ENCODE measurements at regions not wholly inside any gene's neighbourhood (a gene's known extent, or its start where the extent isn't known, plus 50 kb on each side); places are given as distances from the start of the nearest gene placed in this dataset.

DNA sequence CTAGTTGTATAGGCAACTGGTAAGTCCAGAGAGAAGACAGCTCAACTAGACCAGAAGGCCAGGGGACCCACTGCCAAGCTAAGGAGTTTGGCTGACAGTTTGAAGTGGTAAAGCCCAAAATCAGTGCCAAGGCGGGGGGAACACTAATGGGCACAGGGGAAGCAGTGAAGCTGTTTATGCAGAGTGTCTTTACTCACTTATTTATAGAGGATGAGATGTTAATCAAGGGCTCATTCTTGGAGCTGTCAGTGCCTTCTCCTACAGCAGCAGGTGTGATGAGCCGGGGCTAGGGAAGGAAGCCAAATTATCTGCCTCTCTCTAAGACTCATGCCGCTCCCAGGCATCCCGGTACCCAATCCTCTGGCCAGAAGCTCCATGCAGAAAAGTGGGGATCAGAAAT is 75.2 kb upstream of the GALNT10 start:
- Histone ChIP-seq H4K20me1 (replicated peaks; ENCODE audit: control insufficient read depth, insufficient read depth, low read length) (no peaks in the 10 kb centered on the region), H3K4me1 (replicated peaks in 1 of 2; ENCODE audit: control insufficient read depth in 2 of 2, insufficient read depth in 2 of 2, low read length in 2 of 2) (no peaks in the 10 kb centered on the region), H3K4me2 (ENCODE audit: insufficient read depth, low read length) (no peak overlapping the region), H3K9me1 (ENCODE audit: control insufficient read depth, insufficient read depth, low read length) (no peaks in the 10 kb centered on the region), H3K79me2 (ENCODE audit: control insufficient read depth, insufficient read depth, low read length) (no peaks in the 10 kb centered on the region), H3K36me3 (ENCODE audit: control insufficient read depth, insufficient read depth, low read length) (no peaks in the 10 kb centered on the region), H3K4me3 (no peak overlapping the region), H3K27me3 (ENCODE audit: control insufficient read depth in 2 of 2, insufficient read depth in 2 of 2, low read length in 2 of 2) (peaks cover 5 to 33% of the 10 kb centered on the region in 2 experiments; a peak in 3 of 5 replicates), H2AFZ (ENCODE audit: low read depth, low read length) (no peak overlapping the region), H3K9me3 (replicated peaks; ENCODE audit: control insufficient read depth, insufficient read depth, low read depth, low read length) (no peaks in the 10 kb centered on the region), H3K9ac (ENCODE audit: insufficient read depth in 1 of 2, low read depth in 2 of 2, low read length in 2 of 2) (no peak overlapping the region), H3K27ac (ENCODE audit: extremely low read depth, low read depth, low read length) (no peak overlapping the region)
- DNase-seq (ENCODE audit: extremely low read depth in 1 of 4, low spot score in 3 of 4) (no peak), FAIRE-seq (no peak), ATAC-seq (no peak)
- TF ChIP-seq SMC3 (conservative IDR thresholded peaks at IDR 0.05; ENCODE audit: insufficient read depth, low read depth, low read length) (no peak), PTRF (tag; IDR thresholded peaks at IDR 0.05) (no peak), ZNF764 (CRISPR knock-in tag; IDR thresholded peaks at IDR 0.05; ENCODE audit: low read depth) (no peak), LARP7 (IDR thresholded peaks at IDR 0.05) (no peak), JUND (IDR thresholded peaks at IDR 0.05; ENCODE audit: borderline replicate concordance, low read depth, low read length) (no peak), JUND (tag; IDR thresholded peaks at IDR 0.05; ENCODE audit: borderline replicate concordance, low read depth, low read length) (no peak), JUN (IDR thresholded peaks at IDR 0.05; ENCODE audit: borderline replicate concordance, low read depth, low read length) (no peak), JUN (CRISPR knock-in tag; IDR thresholded peaks at IDR 0.05; ENCODE audit: borderline replicate concordance) (no peak)
- TF ChIP-seq, protein P1, sequence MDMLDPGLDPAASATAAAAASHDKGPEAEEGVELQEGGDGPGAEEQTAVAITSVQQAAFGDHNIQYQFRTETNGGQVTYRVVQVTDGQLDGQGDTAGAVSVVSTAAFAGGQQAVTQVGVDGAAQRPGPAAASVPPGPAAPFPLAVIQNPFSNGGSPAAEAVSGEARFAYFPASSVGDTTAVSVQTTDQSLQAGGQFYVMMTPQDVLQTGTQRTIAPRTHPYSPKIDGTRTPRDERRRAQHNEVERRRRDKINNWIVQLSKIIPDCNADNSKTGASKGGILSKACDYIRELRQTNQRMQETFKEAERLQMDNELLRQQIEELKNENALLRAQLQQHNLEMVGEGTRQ (CRISPR knock-in tag; IDR thresholded peaks at IDR 0.05) = no peak
- TF ChIP-seq, protein P2, sequence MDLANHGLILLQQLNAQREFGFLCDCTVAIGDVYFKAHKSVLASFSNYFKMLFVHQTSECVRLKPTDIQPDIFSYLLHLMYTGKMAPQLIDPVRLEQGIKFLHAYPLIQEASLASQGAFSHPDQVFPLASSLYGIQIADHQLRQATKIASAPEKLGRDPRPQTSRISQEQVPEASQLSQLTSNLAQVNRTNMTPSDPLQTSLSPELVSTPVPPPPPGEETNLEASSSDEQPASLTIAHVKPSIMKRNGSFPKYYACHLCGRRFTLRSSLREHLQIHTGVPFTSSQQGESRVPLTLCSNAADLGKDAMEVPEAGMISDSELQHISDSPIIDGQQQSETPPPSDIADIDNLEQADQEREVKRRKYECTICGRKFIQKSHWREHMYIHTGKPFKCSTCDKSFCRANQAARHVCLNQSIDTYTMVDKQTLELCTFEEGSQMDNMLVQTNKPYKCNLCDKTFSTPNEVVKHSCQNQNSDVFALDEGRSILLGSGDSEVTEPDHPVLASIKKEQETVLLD (IDR thresholded peaks at IDR 0.05) = no peak
- 2% methylated on average over 4 of the region's 4 CpGs for WGBS (ENCODE audit: insufficient coverage, low coverage, missing lambda C conversion rate)
- ChIA-PET CTCF (ENCODE audit: low intra/inter-chr PET ratio) (no interaction called here), POLR2A (no interaction called here)
- BruUV-seq (replicated peaks) = no TSS peak
- in situ Hi-C loops (cut with MboI) = no loop called here
- intact Hi-C loops (cut with micrococcal nuclease) = no loop called here
